GM18909 (cell line): ENCODE measurements at regions not wholly inside any gene's neighbourhood (a gene's known extent, or its start where the extent isn't known, plus 50 kb on each side); places are given as distances from the start of the nearest gene placed in this dataset.

Source experiments
- ATAC-seq: cut with Tn5 transposase; IDR thresholded peaks from one replicate; pipeline ENCODE4 v1.9.1; 2021; ENCODE audit warnings: mild to moderate bottlenecking; ENCODE audit not compliant: unreplicated experiment, poor library complexity

DNA sequence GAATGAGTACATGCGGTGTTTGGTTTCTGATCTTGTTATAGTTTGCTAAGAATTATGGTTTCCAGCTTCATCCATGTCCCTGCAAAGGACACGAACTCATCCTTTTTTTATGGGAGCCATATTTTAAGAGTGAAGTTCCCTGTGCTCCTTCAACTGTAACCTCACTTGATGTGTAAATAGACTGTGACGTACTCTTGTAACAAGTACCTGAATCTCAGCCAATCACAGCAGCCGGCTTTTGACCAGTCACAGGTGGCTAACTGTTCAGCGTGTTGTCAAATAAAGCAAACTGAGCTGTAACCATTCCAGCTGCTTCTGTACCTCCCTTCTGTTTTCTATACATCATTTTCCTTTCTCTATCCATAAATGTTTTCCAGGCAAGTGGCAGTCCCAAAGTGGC, 774.3 kb upstream of the HS6ST1 start:
- no peak for ATAC-seq

DNA sequence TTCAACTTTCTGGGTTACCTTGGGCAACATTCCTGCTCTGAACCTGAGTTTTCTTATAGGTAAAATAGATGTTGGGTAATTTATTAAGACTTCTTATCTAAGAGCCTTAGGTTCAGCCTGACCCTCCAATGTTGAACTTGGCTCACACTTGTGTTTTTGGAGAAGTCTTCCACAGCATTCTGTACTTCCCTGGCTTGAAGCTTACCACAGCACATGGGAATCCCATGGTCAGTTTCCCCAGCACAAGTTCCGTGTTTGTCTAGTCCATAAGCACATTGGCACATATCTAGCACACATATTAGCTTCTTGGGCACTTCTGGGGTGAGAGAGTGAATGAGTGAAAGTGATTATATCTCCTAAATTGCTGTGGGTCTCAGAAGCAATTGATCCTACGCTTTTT, 782.5 kb upstream of the HS6ST1 start:
- ATAC-seq, result no peak

DNA sequence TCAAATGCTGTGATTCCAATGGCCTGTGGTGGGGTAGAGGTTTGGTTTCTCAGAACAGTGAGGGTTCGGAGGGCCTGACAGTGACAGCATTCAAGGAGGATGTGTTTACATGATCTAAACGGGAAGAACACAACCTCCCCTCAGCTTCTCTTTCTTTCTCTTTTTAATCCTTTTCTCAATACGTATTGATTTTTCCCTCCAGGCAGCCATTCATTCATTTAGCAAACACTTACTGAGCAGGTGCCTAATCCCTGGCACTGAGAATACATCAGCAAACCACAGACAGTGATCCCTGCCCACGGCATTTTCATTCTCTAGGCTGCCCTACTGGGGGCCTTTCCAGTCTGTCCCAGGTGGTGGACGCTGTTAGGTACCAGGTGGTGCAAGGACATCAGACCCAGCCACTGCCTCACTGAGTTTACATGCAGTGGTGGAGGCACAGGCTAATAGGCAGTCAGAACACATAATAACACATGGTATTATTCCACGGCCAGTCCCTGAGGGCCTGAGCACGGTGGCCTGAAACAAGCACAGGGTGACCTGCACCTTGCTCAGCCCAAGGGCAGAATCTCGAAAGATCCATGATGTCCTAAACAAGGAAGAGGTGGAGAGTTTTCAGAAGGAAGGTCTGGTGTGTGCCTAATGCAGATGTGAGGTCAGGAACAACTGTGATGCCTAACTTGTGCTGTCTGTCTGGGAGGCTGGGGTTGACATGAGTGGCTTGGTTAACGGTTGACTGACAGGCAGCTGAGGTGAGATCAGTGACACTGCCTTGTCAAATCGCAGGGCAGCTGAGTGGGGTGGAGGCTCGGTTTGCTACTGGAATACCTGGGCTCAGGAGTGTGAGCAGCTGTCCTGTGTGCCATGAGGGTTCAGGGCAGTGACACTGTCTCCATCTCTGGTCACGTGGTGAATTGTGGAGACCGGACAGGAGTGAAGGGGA, 785.5 kb upstream of the HS6ST1 start:
- ATAC-seq, result no peak

DNA sequence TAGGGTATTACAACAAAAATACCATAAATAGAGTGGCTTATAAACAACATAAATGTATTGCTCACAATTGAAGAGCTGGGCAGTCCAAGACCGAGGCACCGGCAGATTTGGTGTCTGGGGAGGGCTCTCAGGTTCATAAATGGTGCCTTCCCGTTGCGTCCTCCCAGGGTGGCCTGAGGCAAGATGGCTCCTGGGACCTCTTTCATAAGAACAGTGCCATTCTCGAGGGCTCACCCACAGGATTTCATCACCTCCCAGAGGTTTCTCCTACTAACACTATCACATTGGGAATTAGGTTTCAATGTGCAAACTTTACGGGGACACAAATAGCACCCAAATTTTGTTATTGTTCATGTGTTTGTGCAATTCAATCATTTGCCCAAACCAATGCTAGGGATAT, 793.5 kb upstream of the HS6ST1 start:
- no peak for ATAC-seq

DNA sequence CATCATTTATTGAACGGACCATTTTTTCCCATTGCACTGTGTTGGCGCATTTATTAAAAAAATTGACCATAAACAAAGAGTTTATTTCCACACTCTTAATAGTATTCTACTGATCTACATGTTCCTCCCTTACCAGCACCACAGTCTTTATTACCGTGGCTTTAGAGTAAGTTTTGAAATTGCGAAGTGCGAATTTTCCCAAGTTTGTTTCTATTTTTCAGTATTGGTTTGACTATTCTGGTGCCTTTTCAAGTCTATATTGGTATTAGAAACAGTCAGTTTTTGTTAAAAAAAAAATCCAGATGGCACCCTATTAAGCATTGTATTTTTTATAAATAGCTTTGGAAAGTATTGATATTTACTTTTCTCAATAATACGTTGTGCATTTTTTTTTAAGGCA, 795.1 kb upstream of the HS6ST1 start:
- no peak for ATAC-seq

DNA sequence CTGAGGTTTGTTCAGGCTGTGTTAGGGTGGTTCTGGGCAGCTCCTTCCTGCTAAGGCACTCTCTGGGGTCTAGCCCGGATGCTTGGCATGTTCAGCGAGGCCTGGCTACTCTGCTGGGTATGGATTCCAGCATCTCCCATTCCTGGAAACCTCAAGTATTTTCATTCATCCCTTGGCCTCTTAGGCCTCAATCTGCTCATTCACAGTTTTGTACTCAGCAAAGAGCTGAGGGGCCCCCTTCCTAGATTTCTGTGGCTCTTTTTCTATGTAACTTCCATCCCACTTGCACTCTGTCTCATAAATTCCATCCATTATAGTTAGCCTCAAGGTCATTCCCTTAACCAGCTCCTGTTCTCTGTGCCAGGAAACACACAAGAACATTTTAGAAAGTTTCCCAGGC, 798.8 kb upstream of the HS6ST1 start:
- no peak for ATAC-seq

DNA sequence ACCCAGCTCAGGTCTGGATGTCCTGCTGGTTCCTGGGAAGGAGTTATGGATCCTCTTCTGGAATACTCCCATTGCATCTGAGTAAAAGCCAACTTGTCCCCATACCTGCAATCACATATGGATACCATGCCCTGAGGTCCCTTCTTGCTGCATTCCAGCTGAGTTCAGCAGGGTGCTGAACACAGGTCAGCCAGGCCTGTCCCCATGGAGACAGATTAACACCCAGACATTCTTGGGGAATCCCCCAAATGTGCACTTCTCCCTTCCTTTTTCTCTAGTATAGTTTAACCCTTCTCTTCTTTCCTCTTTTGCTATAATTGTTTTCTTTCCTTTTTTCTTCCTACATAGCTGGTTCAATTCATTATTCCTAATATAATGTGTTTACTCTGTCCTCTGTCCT, 799.6 kb upstream of the HS6ST1 start:
- no peak for ATAC-seq

DNA sequence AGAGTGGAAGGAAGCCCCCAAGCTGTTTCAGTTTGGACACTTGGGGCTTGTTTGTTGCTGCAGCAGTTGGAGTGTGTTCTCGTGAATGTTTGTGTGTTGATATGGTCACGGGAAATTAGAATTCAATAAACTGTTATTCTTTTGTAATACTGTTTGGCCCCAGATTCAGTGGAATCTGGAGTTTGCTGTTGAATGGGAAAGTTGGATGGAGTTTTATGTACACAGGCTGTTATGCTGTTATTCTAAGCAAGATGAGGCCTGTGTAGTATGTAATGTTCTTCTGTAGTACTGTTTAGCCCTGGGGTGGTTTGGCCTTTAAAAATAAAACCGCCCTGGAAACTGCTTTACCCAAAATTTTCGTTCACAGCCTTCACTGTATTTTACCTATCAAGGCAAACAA, 810.4 kb upstream of the HS6ST1 start:
- ATAC-seq, result no peak

DNA sequence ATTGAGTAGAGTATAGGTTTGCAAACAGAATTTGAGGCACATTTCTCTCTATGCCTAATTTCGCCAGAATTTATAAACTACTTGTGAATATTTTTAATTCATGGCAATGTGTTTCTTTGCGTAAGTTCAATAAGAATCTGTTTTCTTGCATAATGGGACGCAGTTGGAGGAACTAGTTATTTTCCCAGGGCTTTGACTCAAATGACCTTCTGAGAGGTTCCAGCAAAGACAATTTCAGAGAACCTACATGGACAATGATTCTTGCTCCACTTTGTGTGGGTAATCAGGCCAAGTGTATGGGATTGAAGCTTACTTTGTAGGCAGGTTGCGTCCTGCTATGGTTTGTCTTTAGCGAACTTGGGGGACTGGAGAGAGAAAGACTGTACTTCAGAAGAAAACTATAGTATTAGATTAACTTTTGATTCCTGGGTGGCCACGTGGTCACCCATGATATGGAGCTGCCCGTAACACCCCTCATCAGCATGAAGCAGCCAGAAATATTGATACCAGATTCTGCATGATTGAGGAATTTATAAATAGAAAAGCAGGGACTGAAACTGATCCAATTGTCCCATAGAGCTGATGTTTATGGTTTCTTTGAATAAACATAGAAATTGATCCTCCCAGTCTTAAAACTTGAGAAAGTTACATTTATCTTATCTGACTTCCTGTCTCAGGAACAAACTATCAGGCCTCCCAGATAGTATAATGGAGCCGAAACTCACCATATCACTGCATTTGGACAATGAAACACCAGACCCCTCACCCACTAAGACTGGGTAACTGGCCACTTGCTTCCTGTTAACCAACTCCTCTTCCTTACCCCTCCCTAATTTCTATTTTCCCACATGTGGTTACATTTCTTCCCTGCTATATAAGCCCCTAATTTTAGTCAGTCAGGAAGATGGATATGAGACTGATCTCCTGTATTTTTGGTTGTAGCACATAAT, 815.3 kb upstream of the HS6ST1 start:
- no peak for ATAC-seq

DNA sequence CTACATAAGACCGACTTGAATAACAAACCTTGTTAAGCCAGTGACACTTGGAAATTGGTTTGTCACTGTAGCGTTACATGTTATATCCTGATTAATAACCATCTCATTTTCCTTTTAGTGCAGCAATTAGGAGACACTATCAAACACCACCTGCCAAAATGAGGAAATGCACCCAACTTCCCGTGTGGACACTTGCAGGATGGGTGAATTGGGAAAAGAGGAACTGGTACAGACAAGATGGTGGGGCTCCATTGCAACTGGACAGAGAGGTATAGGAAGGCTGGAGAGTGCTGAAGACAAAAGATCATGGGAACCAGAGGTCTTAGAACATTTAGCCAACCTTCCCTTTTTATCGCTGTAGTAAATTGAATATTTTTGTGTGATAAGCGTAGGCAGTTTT, 816.3 kb upstream of the HS6ST1 start:
- ATAC-seq, result no peak

DNA sequence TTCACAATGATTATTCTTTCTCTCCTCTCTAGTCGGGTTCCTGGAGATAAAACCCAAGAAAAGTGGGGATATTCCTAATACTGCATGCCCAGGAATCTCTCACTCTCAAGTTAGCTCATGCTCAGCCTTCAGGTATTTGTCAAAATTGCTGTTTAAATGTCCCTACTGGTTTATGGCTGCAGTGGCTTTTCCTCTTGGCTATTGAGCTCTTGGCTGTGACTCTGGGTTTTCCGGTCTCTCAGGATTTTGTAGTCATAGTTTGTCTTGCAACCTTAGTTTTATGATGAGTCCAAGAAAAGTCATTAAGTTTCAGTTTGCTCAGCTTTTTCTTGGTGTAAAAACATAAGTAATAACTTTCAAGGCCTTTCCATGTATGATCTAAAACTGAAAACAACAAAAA, 820.7 kb upstream of the HS6ST1 start:
- ATAC-seq, result no peak

DNA sequence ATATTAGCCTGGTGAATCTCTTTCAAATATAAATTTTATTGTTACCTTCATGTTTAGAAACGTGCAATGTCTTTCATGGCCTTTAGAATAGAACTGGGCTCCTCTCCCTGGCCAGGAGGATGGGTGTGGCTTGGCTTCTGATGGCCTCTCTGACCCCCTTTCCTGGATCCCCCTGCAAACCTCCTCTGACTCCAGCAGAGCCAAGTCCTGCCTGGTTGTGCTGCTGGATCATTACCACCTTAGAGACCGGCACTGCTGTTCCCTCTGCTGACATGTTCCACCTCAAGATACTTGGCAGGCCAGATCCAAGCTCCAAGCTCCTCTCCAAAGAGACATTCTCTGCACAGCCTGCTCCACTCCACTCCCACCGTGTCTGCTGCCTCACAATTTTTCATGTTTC, 823.8 kb upstream of the HS6ST1 start:
- ATAC-seq, result no peak

DNA sequence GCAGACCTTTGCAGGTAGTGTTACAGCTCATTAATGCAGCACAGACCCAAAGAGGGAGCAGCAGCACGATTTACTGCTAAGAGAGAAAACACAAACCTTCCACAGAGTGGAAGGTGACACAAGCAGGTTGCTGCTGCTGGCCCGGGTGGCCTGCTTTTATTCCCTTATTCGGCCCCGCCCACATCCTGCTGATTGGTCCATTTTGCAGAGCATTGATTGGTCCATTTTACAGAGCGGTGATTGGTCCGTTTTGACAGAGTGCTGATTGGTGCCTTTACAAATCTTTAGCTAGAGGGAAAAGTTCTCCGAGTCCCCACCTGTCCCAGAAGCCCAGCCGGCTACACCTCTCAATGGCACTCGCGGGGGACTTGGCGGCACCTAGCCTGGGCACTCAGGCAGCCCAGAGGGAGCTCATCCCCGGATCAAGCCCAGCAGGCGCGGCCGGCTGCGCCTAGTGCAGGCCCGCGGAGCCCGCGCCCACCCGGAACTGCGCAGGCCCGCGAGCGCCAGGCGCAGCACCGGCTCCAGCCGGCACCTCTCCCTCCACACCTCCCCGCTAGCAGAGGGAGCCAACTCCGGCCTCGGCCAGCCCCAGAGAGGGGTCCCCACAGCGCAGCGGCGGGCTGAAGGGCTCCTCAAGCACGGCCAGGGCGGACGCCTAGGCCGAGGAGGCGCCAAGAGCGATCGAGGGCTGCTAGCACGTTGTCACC, 825.6 kb upstream of the HS6ST1 start:
- ATAC-seq, result no peak

DNA sequence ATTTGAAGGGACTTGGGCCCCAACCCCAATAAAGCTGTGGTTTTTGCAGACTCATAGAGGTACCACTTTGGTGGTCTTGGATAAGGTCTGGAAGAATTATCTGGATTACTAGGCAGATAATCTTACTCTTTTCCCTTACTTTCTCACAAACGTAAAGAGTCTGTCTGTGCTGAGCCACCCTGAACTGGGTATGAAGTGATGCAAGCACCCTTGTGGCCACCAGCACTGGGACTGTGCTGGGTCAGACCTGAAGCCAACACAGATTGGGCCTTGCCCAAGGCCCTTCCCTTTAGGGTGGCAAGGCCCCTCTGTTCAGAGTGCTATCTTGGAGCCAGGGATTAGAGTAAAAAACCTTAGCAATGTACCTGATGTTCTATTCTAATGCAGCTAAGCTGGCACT, 827.0 kb upstream of the RAB6C start:
- no peak for ATAC-seq

DNA sequence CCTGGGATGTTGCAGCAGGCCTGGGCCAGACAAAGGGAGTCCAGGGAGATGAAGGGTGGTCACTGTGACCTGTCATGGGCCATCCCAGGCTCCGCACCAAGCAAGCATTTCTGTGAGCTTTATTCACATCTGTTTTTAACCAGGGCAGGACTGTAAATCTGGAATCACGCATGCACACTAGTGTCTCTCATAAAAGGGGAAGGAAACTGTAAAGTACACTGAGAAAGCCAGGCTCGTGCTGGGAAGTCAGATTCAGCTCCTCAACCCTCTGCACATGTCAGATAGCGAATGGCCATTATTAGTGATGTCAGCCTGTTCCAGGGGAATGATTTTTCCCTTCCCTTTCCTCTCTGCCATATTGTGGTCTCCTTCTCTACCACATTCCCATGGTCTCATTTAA, 818.6 kb upstream of the RAB6C start:
- no peak for ATAC-seq

DNA sequence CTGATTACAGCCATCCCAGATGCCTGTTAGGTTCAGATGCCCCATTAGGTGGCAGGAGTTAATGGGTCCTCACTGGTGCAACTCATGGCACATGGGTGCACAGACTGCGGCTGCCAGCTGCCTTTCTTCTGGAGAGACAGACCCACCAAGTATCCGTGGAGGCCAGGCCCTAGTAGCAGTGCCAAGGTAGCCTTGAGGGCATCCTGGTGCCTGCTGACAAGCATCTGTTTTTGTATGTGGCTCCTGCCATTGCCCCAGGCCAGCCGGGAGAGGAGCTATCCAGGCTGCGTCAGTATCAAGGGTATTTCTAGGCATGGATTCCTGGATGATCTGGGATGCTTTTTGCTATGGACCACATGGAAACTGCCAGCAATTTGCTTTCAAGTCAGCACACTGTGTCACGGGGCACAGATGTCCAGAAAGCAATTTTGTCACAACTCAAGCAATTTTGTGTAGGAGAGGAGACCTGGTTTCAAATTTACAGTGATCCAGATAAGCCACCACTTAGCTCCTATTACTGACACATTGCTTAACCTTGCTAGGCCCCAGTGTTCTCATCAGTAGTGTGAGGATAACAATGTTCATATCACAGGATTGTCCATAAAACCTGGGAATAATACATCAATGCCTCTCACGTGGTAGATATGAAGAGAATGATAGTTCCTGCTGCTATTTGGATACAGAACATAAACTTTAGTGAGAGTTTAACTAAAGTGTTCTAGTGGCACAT, 815.1 kb upstream of the RAB6C start:
- ATAC-seq, result no peak

DNA sequence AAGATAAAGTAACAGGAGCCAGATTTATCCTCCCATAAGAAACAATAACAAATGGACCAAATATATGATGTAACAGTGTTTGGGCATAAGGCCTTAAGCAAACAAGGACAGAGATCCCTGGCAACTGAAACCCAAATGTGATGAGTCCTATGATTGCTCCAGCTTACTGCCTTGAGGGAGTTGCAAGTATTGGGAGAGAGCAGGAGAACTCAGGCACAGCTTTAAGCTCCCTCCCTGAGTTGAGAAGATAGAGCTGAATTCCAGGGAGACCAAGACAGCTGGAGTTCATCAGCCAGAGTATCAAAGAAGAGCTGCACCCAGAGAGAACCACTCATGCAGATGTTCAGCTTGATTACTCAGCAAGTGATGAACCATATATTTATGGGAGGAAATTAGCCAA, 814.5 kb upstream of the RAB6C start:
- no peak for ATAC-seq

DNA sequence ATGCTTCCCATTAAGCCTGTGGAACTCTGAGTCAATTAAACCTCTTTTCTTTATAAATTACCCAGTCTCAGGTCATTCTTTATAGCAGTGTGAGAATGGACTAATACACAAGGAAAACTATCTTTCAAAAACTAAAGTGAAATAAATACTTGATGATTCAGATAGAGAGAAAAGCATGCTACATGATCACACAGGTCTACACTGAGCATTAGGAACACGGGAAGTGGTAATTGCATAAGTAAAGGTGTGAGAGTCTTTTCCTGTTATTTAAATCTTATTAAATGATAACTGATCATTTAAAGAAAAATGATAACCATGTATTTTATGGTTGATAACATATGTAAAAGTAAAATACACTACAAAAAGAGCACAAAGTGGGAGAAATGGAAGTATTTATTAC, 812.0 kb upstream of the RAB6C start:
- no peak for ATAC-seq

DNA sequence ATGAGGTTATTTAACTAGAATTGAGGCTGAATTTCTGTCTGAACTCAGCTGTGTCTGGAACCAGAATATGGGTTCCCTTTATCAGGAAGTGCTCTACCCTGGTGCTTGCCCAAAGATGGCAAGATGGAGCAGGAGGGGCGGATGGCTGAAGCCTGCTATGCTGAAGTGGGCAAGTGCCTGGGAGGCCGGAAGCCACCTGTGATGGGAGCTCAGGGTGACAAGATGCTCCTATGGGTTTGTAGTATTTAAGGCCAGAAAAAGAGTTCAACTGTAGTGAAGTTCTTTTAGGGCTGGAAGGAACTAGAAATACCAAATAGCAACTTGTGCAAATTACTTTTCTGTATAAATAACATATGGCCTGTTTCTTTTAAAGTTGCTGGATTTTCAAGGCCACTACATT, 808.9 kb upstream of the RAB6C start:
- no peak for ATAC-seq

DNA sequence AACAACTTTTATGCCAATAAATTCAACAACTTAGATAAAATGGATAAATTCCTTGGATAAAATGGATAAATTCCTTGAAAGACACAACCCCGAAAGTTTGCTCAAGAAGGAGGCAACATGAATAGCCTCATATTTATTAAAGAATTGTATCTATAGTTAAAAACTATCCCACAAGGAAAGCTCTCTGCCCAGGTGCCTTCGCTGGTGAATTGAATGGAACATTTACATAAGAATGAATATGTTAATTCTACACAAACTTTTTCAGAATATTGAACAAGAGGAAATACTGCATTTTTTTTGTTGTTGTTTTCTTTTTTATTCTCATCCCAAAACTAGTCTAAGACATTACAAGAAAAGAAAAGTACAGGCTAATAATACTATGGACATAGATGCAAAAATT, 805.3 kb upstream of the RAB6C start:
- ATAC-seq, result no peak
